A549 (cell line): ENCODE measurements at regions not wholly inside any gene's neighbourhood (a gene's known extent, or its start where the extent isn't known, plus 50 kb on each side); places are given as distances from the start of the nearest gene placed in this dataset.

ENCODE experiments used
- ATAC-seq, 2 experiments: fragments of 200-7000 bp in 1 of 2; fragments of >200 bp in 1 of 2; cut with Nextera tagmentation in 1 of 2; cut with Tn5 transposase in 1 of 2; 3 replicates each; pipeline versions ENCODE4 v1.8.0 to v1.9.1; 2018 to 2020; ENCODE audit warnings: mild to moderate bottlenecking in 1 of 2, moderate library complexity in 1 of 2
- CTCF ChIA-PET: fragments of 300-600 bp; sonication (Branson Sonifier 250); formaldehyde crosslinking; extraction: SDS; loops from one replicate; lab custom pipeline; 2021; ENCODE audit warnings: antibody characterized with exemption, inconsistent platforms; lab: Yijun Ruan, JAX
- POLR2A ChIA-PET: fragments of 350-600 bp; formaldehyde crosslinking; extraction: SDS; loops from one replicate; lab custom pipeline; 2021; ENCODE audit warnings: antibody characterized with exemption, inconsistent platforms; lab: Yijun Ruan, JAX
- DNase-seq, 2 experiments: peaks; one replicate each; pipeline versions ENCODE4 v3.0.0 to v3.0.0-alpha.2; 2011 to 2016; ENCODE audit warnings: low read depth in 1 of 2, low spot score in 1 of 2
- FAIRE-seq: peaks from 2 replicates; lab custom pipeline; 2011; peaks lifted over from hg19 to GRCh38; lab: Jason Lieb, UNC
- H3K27ac ChIP-seq, 2 experiments: fragments of >200 bp; sonication (Bioruptor Twin); formaldehyde crosslinking; 3 replicates each; pipeline ENCODE4 v1.5.1; 2016 to 2017
- H3K4me1 ChIP-seq: fragments of >200 bp; sonication (Bioruptor Twin); formaldehyde crosslinking; 3 replicates; pipeline ENCODE4 v1.6.1; 2016
- H3K4me2 ChIP-seq: fragments of >200 bp; sonication (Bioruptor Twin); formaldehyde crosslinking; 3 replicates; pipeline ENCODE4 v1.6.1; 2016
- H3K4me3 ChIP-seq: fragments of >200 bp; sonication (Bioruptor Twin); formaldehyde crosslinking; 3 replicates; pipeline ENCODE4 v1.5.1; 2016
- H3K9me3 ChIP-seq: fragments of >200 bp; sonication (Bioruptor Twin); formaldehyde crosslinking; 3 replicates; pipeline ENCODE4 v1.6.1; 2016
- BCL3 ChIP-seq: fragments of >200 bp; sonication (Bioruptor Twin); formaldehyde crosslinking; IDR thresholded peaks from 3 replicates; pipeline ENCODE4 v1.6.1; 2016
- CBX2 ChIP-seq: fragments of 200-600 bp; sonication (generic); IDR thresholded peaks from 2 replicates; pipeline ENCODE4 v1.6.1; 2016; ENCODE audit warnings: low read depth, mild to moderate bottlenecking, borderline replicate concordance
- CBX8 ChIP-seq: fragments of 200-600 bp; sonication (generic); IDR thresholded peaks from 2 replicates; pipeline ENCODE4 v1.6.1; 2016
- CEBPB ChIP-seq, 2 experiments: fragments of >200 bp in 1 of 2; sonication (Bioruptor Twin) in 1 of 2; formaldehyde crosslinking in 1 of 2; IDR thresholded peaks; 2 replicates each; pipeline ENCODE4 v1.6.1; 2012 to 2016
- EP300 ChIP-seq, 2 experiments: fragments of >200 bp; sonication (Bioruptor Twin); formaldehyde crosslinking; IDR thresholded peaks; 2 replicates in 1 of 2; 3 replicates in 1 of 2; pipeline ENCODE4 v1.6.1; 2016 to 2017
- FOSL2 ChIP-seq, 2 experiments: fragments of 450-650 bp in 1 of 2; fragments of >200 bp in 1 of 2; sonication (Bioruptor Twin) in 1 of 2; formaldehyde crosslinking; IDR thresholded peaks; 2 replicates each; pipeline versions ENCODE4 v1.5.0 to v1.6.1; 2016 to 2020; ENCODE audit warnings: mild to moderate bottlenecking in 1 of 2, moderate library complexity in 1 of 2
- GATA3 ChIP-seq: IDR thresholded peaks from 2 replicates; pipeline ENCODE4 v1.6.1; 2012; ENCODE audit warnings: borderline replicate concordance
- HDAC2 ChIP-seq: fragments of 200-600 bp; sonication (generic); IDR thresholded peaks from 2 replicates; pipeline ENCODE4 v1.6.1; 2016
- HES2 ChIP-seq: fragments of >200 bp; sonication (Bioruptor Twin); formaldehyde crosslinking; IDR thresholded peaks from 2 replicates; pipeline ENCODE4 v1.6.1; 2016
- HOXB5 ChIP-seq: fragments of 250-450 bp; sonication (Bioruptor Pico); IDR thresholded peaks from 2 replicates; pipeline ENCODE4 v1.5.0; 2020; ENCODE audit warnings: mild to moderate bottlenecking, moderate library complexity
- JUN ChIP-seq, 2 experiments: fragments of >200 bp; sonication (Bioruptor Twin); formaldehyde crosslinking; IDR thresholded peaks; 2 replicates in 1 of 2; 3 replicates in 1 of 2; pipeline ENCODE4 v1.6.1; 2016 to 2017
- JUNB ChIP-seq: fragments of >200 bp; sonication (Bioruptor Twin); formaldehyde crosslinking; IDR thresholded peaks from 2 replicates; pipeline ENCODE4 v1.6.1; 2016
- KDM5A ChIP-seq: fragments of 200-600 bp; sonication (generic); IDR thresholded peaks from 2 replicates; pipeline ENCODE4 v1.6.1; 2016; ENCODE audit warnings: antibody characterized with exemption, mild to moderate bottlenecking
- MAFK ChIP-seq: fragments of 450-650 bp; IDR thresholded peaks from 2 replicates; pipeline ENCODE4 v1.6.1; 2014; ENCODE audit not compliant: partially characterized antibody
- MAX ChIP-seq: IDR thresholded peaks from 2 replicates; pipeline ENCODE4 v1.6.1; 2012
- NPAS2 ChIP-seq: fragments of 250-450 bp; sonication (Bioruptor Pico); IDR thresholded peaks from 2 replicates; pipeline ENCODE4 v1.8.0; 2022; ENCODE audit warnings: mild to moderate bottlenecking, moderate library complexity, borderline replicate concordance
- NR3C1 ChIP-seq: fragments of >200 bp; sonication (Bioruptor Twin); formaldehyde crosslinking; IDR thresholded peaks from 3 replicates; pipeline ENCODE4 v1.6.1; 2017
- PHF8 ChIP-seq: fragments of 200-600 bp; sonication (generic); IDR thresholded peaks from 2 replicates; pipeline ENCODE4 v1.6.1; 2016; ENCODE audit warnings: low read depth, mild to moderate bottlenecking, antibody characterized with exemption, moderate library complexity, borderline replicate concordance
- RAD21 ChIP-seq, 2 experiments: fragments of >200 bp in 1 of 2; sonication (Bioruptor Twin) in 1 of 2; formaldehyde crosslinking in 1 of 2; IDR thresholded peaks in 1 of 2; conservative IDR thresholded peaks in 1 of 2; 2 replicates in 1 of 2; 3 replicates in 1 of 2; pipeline ENCODE4 v1.6.1; 2012 to 2018; ENCODE audit warnings: inconsistent platforms in 1 of 2
- RCOR1 ChIP-seq: fragments of 150-350 bp; IDR thresholded peaks from 2 replicates; pipeline ENCODE4 v1.6.1; 2014; ENCODE audit warnings: antibody characterized with exemption, low read length, low read depth
- RNF2 ChIP-seq: fragments of 200-600 bp; sonication (generic); IDR thresholded peaks from 2 replicates; pipeline ENCODE4 v1.6.1; 2016; ENCODE audit warnings: low read depth, mild to moderate bottlenecking, antibody characterized with exemption, moderate library complexity, borderline replicate concordance
- SMC3 ChIP-seq: fragments of >200 bp; sonication (Bioruptor Twin); formaldehyde crosslinking; IDR thresholded peaks from 3 replicates; pipeline ENCODE4 v1.6.1; 2018; ENCODE audit warnings: inconsistent platforms
- SREBF2 ChIP-seq: fragments of 450-650 bp; IDR thresholded peaks from 2 replicates; pipeline ENCODE4 v1.6.1; 2014; ENCODE audit warnings: mild to moderate bottlenecking, moderate library complexity
- WGBS: methylation state at CpG from one replicate; pipeline ENCODE4 v1.1.6; 2017; ENCODE audit errors: missing lambda C conversion rate; 5-methylcytosine and 5-hydroxymethylcytosine counted together
- TF ChIP-seq, protein P1 (sequence below): IDR thresholded peaks from 2 replicates; pipeline ENCODE4 v1.6.1; 2012
- TF ChIP-seq, protein P2 (sequence below): fragments of 250-450 bp; sonication (Bioruptor Pico); IDR thresholded peaks from 2 replicates; pipeline ENCODE4 v1.5.0; 2020; ENCODE audit warnings: low read depth, mild to moderate bottlenecking, moderate library complexity
- TF ChIP-seq, protein P3 (sequence below): IDR thresholded peaks from 2 replicates; pipeline ENCODE4 v1.6.1; 2012; ENCODE audit warnings: low read depth, borderline replicate concordance

DNA sequence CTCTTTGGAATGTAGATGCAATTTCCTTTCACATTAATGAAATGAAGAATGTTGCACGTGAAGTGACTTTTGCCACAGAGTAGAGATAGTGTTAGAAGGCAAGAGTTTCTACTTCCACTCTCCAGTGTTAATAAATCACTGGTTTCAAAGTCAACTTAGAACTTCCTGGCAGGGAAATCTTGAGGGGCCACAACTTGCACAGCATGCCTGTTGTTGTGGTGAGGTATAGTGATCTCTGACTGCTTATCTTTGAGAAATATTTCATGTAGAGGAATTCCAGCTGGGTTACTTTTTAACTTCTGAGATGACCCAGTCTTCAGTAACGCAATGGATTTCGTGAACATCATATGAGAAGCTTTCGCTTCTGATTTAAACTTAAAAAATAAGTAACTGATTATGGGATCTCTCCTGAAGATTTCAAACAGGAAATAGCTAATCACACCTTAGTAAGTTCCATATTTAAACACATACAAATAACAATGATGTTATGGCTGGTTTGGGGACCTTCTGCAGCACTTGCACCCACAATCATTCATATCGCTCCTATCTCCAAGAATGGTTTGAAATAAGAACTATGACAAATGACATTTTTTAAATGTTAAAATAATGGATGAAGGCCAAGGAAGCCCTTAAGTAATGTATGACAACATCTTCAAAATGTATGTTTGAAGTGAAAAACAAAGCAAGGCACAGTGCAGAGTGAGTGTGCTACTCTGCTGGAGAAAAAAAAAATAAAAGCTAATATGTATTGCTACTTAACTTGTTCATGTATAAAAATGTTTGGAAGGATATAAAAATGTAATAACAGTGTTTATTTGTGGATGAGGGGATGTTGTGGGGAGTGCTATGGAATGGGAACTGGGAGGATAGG, 726.5 kb upstream of the NECTIN3 start:
- Histone ChIP-seq H3K4me2 (peak overlapping the region; percentile 70), H3K4me3 (peak overlapping the region; percentile 16; the same call in 1 of the 3 replicates), H3K27ac (peak overlapping the region; percentile 84 to 90), H3K9me3 (no peaks in the 10 kb centered on the region), H3K4me1 (peaks cover 33% of the 10 kb centered on the region)
- ChIA-PET CTCF (no interaction called here), POLR2A (interaction anchor here (1.0 kb wide), 1 partner anchor 9 kb away, joined by 3 read pairs; no protein-coding TSS in a partner anchor)
- DNase-seq (peak; percentile 33 to 91), ATAC-seq (peak; percentile 95), FAIRE-seq (peak; percentile 96)
- TF ChIP-seq JUN (IDR thresholded peaks at IDR 0.05) (peak; percentile 66 to 76; a peak in 4 of 5 replicates), KDM5A (no peak), RAD21 (conservative IDR thresholded peaks at IDR 0.05 in 1 of 2, IDR thresholded peaks at IDR 0.05 in 1 of 2) (peak; percentile 13 to 69; a peak in 4 of 5 replicates), HES2 (no peak), FOSL2 (IDR thresholded peaks at IDR 0.05) (peak; percentile 44; the same call in 1 of the 2 replicates), FOSL2 (CRISPR knock-in tag; IDR thresholded peaks at IDR 0.05) (peak; percentile 65), NPAS2 (no peak), JUNB (peak; percentile 76), SREBF2 (no peak), NR3C1 (no peak), HOXB5 (CRISPR knock-in tag) (peak; percentile 40; the same call in 1 of the 2 replicates), RNF2 (no peak), CBX8 (no peak), MAFK (no peak), BCL3 (peak; percentile 71; the same call in 2 of the 3 replicates), CBX2 (no peak), GATA3 (peak; percentile 93), SMC3 (peak; percentile 47; the same call in 2 of the 3 replicates), MAX (peak; percentile 74), HDAC2 (no peak), PHF8 (no peak), CEBPB (IDR thresholded peaks at IDR 0.05) (peak; percentile 53 to 75; a peak in 3 of 4 replicates), EP300 (IDR thresholded peaks at IDR 0.05) (peak; percentile 85 to 88; a peak in 4 of 5 replicates), RCOR1 (no peak)
- TF ChIP-seq, protein P1, sequence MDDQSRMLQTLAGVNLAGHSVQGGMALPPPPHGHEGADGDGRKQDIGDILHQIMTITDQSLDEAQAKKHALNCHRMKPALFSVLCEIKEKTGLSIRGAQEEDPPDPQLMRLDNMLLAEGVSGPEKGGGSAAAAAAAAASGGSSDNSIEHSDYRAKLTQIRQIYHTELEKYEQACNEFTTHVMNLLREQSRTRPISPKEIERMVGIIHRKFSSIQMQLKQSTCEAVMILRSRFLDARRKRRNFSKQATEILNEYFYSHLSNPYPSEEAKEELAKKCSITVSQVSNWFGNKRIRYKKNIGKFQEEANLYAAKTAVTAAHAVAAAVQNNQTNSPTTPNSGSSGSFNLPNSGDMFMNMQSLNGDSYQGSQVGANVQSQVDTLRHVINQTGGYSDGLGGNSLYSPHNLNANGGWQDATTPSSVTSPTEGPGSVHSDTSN, result 0 out of 2 replicates have a peak, but pooled peaks have one; percentile 30
- TF ChIP-seq, protein P2, sequence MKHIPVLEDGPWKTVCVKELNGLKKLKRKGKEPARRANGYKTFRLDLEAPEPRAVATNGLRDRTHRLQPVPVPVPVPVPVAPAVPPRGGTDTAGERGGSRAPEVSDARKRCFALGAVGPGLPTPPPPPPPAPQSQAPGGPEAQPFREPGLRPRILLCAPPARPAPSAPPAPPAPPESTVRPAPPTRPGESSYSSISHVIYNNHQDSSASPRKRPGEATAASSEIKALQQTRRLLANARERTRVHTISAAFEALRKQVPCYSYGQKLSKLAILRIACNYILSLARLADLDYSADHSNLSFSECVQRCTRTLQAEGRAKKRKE (CRISPR knock-in tag), result no peak
- TF ChIP-seq, protein P3, sequence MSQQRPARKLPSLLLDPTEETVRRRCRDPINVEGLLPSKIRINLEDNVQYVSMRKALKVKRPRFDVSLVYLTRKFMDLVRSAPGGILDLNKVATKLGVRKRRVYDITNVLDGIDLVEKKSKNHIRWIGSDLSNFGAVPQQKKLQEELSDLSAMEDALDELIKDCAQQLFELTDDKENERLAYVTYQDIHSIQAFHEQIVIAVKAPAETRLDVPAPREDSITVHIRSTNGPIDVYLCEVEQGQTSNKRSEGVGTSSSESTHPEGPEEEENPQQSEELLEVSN, result no peak; the same call in 1 of the 2 replicates
- 1% methylated on average over 5 of the region's 5 CpGs for WGBS
